ENCODE measurements at regions not wholly inside any gene's neighbourhood (a gene's known extent, or its start where the extent isn't known, plus 50 kb on each side); places are given as distances from the start of the nearest gene placed in this dataset.

DNA sequence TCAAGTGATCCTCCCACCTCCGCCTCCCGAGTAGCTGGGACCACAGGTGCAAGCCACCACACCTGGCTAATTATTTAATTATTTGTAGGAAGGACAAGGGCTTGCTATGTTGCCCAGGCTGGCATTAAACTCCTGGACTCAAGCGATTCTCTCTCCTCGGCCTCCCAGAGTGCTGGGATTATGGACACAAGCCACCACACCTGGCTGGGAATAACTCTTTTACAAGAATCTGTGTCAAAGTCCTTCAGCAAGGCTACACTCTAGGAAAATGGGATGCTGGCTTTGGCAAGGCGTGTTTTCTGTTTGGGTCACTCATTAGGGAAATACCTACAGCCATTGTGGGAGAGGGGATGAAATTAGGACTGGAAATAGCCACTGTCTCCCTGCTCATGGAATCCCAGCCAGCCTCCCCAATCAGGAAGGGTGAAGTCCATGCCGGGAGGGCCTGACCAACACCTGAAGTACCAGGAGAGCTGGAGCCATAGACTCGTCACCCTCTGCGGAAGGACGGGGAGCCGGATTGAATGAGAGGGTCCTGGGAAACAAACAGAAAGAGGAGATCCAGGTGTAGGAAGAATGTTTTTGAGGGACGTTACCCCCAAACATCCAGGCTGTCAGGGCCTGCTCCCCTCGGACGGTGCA is 72.2 kb upstream of the MYL10 start:
- Histone ChIP-seq H4K20me1 (ENCODE audit: insufficient read depth, low read length) (no peaks in the 10 kb centered on the region), H3K36me3 (ENCODE audit: insufficient read depth, low read length) (no peaks in the 10 kb centered on the region), H2AFZ (ENCODE audit: low read length) (no peak overlapping the region), H3K4me2 (ENCODE audit: insufficient read depth, low read length) (no peak overlapping the region), H3K4me3 (ENCODE audit: insufficient read depth, low read length) (no peak overlapping the region), H3K9me3 (ENCODE audit: low read depth, low read length) (no peaks in the 10 kb centered on the region), H3K79me2 (ENCODE audit: insufficient read depth, low read length) (no peaks in the 10 kb centered on the region), H3K27me3 (ENCODE audit: insufficient read depth, low read length) (peaks cover 39% of the 10 kb centered on the region), H3K4me1 (ENCODE audit: insufficient read depth, low read length) (no peaks in the 10 kb centered on the region), H3K27ac (ENCODE audit: low read depth, low read length) (no peak overlapping the region)
- no peak for DNase-seq (ENCODE audit: insufficient read length, low spot score, missing footprints)
- TF ChIP-seq, protein P1, sequence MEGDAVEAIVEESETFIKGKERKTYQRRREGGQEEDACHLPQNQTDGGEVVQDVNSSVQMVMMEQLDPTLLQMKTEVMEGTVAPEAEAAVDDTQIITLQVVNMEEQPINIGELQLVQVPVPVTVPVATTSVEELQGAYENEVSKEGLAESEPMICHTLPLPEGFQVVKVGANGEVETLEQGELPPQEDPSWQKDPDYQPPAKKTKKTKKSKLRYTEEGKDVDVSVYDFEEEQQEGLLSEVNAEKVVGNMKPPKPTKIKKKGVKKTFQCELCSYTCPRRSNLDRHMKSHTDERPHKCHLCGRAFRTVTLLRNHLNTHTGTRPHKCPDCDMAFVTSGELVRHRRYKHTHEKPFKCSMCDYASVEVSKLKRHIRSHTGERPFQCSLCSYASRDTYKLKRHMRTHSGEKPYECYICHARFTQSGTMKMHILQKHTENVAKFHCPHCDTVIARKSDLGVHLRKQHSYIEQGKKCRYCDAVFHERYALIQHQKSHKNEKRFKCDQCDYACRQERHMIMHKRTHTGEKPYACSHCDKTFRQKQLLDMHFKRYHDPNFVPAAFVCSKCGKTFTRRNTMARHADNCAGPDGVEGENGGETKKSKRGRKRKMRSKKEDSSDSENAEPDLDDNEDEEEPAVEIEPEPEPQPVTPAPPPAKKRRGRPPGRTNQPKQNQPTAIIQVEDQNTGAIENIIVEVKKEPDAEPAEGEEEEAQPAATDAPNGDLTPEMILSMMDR (IDR thresholded peaks at IDR 0.05; ENCODE audit: extremely low read depth, low read depth, low read length), result no peak

DNA sequence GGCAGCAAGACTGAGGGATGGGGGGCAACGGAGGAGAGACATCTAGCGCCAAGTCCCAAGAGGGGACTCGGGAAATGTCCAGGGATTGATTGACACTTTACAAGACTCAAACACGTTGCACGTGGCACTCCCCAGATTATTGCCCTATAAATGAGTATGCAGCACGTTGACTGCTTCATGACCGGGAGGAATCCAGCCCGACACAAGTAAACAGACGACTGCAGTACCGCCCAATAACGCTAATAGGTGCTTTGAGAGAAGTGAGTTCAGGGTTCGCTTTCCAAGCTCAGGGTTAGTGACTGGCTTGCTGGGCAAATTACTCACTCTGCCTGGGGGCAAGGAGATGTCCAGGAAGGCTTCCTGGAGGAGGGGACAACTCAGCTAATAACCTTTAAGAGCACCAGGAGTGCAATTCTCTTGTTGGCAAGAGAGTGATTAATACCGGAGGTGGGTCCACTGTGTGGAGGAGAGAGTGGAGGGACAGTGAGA is 73.3 kb upstream of the MYL10 start:
- Histone ChIP-seq H3K36me3 (ENCODE audit: insufficient read depth, low read length) (no peaks in the 10 kb centered on the region), H3K9me3 (ENCODE audit: low read depth, low read length) (no peaks in the 10 kb centered on the region), H3K4me3 (ENCODE audit: insufficient read depth, low read length) (no peak overlapping the region), H2AFZ (ENCODE audit: low read length) (no peak overlapping the region), H3K4me2 (ENCODE audit: insufficient read depth, low read length) (no peak overlapping the region), H4K20me1 (ENCODE audit: insufficient read depth, low read length) (no peaks in the 10 kb centered on the region), H3K27me3 (ENCODE audit: insufficient read depth, low read length) (peaks cover 50% of the 10 kb centered on the region), H3K27ac (ENCODE audit: low read depth, low read length) (no peak overlapping the region), H3K79me2 (ENCODE audit: insufficient read depth, low read length) (no peaks in the 10 kb centered on the region), H3K4me1 (ENCODE audit: insufficient read depth, low read length) (no peaks in the 10 kb centered on the region)
- TF ChIP-seq, protein P1 (IDR thresholded peaks at IDR 0.05; ENCODE audit: extremely low read depth, low read depth, low read length), result no peak
- no peak for DNase-seq (ENCODE audit: insufficient read length, low spot score, missing footprints)

DNA sequence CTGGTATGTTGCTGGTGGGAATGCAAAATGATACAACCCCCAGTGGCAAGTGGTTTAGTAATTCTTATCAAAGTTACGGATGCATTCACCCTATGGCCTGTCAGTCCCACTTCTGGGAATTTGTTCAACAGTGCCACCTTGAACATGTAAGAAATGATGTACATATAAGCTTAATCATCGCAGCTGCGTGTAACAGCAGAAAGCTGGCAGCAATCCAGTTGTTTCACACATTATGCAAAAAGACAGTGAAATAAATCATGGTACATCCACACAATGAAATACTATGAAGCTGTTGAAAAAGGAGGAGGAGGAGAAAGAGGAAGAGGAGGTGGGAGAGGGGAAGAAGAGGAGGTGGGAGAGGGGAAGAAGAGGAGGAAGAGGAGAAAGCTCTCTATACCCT is 76.2 kb upstream of the MYL10 start:
- DNase-seq (ENCODE audit: insufficient read length, low spot score, missing footprints), result no peak
- no peak overlapping the region for H2AFZ ChIP-seq (ENCODE audit: low read length)
- TF ChIP-seq, protein P1 (IDR thresholded peaks at IDR 0.05; ENCODE audit: extremely low read depth, low read depth, low read length), result no peak
- no peaks in the 10 kb centered on the region for H4K20me1 ChIP-seq (ENCODE audit: insufficient read depth, low read length)
- H3K79me2 ChIP-seq (ENCODE audit: insufficient read depth, low read length), result no peaks in the 10 kb centered on the region
- no peak overlapping the region for H3K4me2 ChIP-seq (ENCODE audit: insufficient read depth, low read length)
- no peak overlapping the region for H3K4me3 ChIP-seq (ENCODE audit: insufficient read depth, low read length)
- peaks cover 40% of the 10 kb centered on the region for H3K27me3 ChIP-seq (ENCODE audit: insufficient read depth, low read length)
- no peak overlapping the region for H3K27ac ChIP-seq (ENCODE audit: low read depth, low read length)
- H3K36me3 ChIP-seq (ENCODE audit: insufficient read depth, low read length), result no peaks in the 10 kb centered on the region
- H3K4me1 ChIP-seq (ENCODE audit: insufficient read depth, low read length), result no peaks in the 10 kb centered on the region
- no peaks in the 10 kb centered on the region for H3K9me3 ChIP-seq (ENCODE audit: low read depth, low read length)

DNA sequence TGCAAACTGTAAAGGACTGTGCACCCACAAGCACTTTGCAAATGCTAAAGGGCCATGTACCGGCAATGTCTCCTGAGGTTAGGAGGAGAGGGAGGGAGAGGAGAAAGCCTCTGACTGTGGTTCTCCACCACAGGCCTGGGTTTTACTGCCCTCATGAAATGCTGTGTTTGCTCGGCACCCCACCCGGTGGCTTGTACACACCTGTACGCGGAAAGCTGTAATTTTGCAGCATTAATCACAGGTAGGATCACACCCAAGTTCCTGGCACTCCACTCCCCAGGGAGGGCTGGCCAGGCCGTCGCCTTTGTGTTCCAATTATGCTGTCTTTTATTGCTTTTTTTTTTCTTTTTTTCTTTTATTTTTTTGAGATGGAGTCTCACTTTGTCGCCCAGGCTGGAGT is 78.5 kb upstream of the MYL10 start:
- TF ChIP-seq, protein P1 (IDR thresholded peaks at IDR 0.05; ENCODE audit: extremely low read depth, low read depth, low read length), result no peak
- Histone ChIP-seq H3K9me3 (ENCODE audit: low read depth, low read length) (no peaks in the 10 kb centered on the region), H3K36me3 (ENCODE audit: insufficient read depth, low read length) (no peaks in the 10 kb centered on the region), H3K4me3 (ENCODE audit: insufficient read depth, low read length) (no peak overlapping the region), H3K79me2 (ENCODE audit: insufficient read depth, low read length) (no peaks in the 10 kb centered on the region), H2AFZ (ENCODE audit: low read length) (no peak overlapping the region), H3K27ac (ENCODE audit: low read depth, low read length) (no peak overlapping the region), H3K4me1 (ENCODE audit: insufficient read depth, low read length) (no peaks in the 10 kb centered on the region), H4K20me1 (ENCODE audit: insufficient read depth, low read length) (no peaks in the 10 kb centered on the region), H3K27me3 (ENCODE audit: insufficient read depth, low read length) (peaks cover 33% of the 10 kb centered on the region), H3K4me2 (ENCODE audit: insufficient read depth, low read length) (no peak overlapping the region)
- DNase-seq (ENCODE audit: insufficient read length, low spot score, missing footprints), result no peak
